ENCODE measurements at regions not wholly inside any gene's neighbourhood (a gene's known extent, or its start where the extent isn't known, plus 50 kb on each side); places are given as distances from the start of the nearest gene placed in this dataset.

DNA sequence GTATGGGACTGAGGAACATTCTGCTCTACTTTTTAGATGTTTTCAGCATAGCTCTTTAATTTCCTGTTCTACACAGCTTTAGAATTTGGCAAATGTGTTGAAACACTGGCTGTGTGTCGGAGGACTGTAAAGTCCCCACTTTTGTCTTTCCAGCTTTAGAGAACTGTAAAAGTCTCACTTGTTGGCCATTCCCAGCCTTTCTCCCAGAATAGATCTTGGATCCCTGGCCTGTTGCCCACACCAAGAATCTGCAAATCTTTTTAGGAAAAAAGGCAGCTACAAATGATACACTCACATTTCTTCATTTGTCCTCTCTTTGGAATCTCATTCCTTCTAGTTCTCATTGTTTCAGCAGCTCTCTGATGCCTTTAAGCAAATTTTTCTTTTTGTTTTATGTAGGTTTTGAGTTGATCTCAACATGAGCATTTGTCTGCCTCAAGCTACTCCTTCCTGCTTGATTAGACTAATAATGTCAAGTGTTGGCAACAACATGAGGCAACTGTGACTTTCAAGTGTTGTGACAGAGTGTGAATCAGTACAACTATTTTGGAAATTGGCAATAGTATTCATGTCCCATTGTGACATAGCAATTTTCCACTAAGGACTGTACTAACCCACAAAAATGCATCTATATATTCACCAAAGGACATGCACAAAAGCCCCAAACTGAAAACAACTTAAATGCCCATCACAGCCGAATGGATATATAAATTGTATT lies 610.8 kb downstream of the EPHA4 start:
- no peak for DNase-seq

DNA sequence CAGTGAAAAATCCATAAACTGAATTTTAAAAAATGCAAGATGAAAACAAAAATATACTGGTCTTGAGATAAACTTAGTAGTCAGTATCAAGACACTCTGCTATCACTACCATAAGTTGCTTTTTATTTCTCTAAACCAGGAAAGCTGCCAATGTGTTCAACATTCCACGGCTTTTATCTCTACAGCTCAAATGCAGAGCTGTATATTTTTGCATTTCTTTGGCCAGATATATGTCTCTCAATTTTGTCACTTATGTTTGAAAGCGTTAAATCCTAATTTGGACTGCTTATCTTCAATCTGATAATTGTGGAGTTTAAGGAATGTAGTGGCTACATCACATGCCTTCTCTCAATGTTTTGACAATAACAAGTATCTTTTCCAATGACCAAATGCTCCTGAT lies 609.5 kb downstream of the EPHA4 start:
- no peak for DNase-seq

DNA sequence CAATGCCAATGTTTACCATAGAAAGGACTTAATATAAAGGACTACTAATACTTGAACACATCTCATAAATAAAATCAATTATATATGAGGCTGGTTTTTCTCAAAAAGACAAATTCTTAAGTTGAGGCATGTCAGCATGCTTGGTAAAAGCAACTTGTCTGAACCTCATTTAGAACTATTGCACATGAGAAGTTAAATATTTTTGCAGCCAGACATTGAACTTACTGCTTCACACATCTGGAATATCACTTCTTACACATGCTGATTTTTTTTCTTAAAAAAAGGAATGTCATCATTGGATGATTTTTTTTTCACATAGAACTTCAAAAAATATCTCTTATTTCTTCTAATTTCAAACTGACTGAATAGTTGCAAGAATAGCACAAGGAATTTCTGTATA lies 609.0 kb downstream of the EPHA4 start:
- no peak for DNase-seq

DNA sequence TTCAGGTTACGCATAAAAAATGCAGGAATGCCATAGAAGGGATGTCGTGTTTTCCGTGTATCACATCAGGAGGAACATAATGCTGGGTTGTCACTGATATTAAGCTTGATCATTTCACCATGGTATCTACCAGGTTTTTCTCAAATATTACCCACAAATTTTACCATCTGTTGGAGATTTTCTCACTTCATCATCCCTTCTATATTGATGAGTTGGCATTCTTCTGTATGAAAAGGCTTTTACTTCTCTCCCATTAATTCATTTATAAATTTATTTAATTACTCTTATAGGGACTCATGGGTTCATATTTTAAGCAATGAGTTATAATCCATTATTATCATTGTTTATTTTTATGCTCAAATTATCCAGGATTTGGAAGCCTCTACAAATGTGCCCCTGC lies 608.2 kb downstream of the EPHA4 start:
- no peak for DNase-seq

DNA sequence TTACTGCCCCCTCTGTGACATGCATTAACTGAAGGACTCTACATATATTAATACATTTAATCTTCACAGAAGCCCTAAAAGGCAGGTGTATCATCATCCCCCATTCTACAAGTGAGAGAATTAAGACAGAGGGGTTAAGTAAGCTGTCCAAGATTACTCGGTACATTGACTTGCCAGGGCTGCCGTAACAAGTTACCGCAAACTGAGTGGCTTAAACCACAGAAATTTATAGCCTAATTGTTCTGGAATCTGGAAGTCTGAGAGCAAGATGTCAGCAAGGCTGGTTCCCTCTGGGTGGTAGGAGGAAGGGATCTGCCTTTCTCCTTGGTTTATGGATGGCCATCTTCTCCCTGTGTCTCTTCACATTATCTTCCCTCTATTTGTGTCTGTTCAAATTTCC lies 605.5 kb downstream of the EPHA4 start:
- DNase-seq = no peak

DNA sequence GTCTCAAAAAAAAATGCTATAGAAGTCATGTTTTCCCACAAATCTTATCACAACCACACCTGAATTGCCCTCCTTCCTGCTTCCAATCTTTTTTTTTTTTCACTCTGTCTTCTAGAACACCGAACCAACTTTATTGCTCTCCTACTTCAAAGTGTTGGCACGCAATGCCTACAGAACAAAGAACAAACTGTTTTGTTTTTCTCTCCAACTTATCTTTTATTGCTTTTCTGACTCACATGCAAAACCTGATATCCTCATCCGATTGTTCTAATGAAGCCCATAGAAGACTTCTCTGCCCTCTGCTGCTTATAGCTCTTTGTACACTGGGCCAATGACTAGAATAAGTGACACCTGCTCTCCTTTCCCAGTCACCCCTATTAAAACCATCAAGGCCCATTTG lies 602.8 kb downstream of the EPHA4 start:
- no peak for DNase-seq

DNA sequence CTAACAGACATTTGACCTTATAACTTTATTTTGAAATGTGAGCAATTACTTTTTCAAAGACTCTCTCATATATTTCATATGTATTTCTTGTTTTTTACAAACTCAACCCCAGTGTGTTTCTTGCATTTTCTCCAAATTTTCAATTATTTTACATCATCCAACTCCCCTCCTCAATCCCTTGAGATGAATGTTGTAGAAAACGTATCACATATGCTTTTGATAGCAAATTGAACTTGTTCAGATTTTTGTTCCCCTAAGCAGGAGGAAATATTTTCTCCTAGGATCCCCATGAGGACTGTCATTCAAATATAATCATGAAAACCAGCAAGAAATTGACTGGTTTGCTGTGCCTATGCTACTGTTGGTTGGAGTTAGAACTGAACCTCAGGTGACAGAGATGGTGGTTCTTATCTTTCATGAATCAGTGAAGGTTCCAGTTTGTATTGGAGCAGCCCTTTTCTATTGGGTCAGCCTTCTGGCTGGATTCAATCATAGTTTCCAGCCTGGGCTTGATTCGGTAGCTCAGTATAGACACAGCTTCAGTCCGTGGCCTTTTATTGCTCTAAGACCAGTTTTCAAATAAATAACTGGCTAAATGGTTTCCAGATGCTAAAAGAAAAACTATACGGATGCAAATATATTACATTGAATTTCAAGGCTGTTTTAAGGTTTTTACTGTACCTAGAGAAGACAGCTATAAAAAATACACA lies 591.0 kb downstream of the EPHA4 start:
- DNase-seq = no peak

DNA sequence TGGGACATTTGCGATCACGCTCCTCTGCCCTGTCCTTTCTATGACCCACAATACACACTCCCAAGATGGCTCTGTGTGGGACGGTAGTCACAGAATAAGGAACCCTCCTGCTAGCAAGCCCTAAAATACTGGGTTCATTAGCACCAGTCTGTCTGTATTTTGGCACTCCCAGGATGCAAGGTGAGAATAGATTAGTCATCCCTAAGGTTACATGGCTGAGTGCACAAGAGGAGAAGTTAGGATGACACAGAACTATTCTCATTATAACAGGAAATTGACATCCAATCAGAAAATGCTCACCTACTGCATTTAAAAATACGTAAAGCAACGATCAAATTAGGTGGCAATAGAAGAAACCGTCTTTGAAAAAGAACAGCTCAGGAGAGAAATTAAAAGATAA lies 590.2 kb downstream of the EPHA4 start:
- DNase-seq = no peak

DNA sequence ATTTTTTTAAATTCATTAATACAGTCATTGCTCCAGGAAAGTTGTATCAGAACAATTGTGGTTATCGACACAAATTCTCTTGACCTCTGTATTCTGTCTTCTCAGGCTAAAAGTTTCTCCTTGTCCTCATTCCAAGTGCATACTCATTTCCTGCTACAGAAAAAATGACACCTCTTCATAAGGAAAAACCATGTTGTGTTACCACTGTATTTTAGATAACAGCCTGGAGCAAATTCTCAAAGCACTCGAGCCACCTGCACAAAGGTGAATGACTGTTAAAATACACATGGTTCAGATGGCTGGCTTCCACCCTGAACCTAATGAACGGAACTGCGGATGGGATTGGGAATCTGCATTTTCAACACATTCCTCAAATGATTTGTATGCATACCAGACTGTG lies 586.5 kb downstream of the EPHA4 start:
- DNase-seq = no peak

DNA sequence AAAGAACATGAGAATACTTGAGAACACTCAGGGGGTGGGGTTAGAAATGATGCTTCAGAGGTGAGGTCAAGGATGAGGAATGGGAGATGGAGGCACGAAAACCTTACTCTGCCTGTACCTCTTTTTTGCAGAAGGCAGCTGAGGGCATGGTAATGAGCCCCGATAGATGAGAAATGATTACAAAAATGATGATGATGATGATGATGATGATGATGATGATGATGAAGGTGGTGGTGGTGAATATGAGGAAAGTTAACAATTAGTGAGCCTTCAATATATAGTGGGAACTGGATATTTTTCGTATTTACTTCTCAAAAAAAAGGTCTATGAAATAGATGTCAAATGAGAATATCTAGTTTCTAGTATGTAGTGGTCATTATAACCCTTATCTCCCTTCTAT lies 584.3 kb downstream of the EPHA4 start:
- no peak for DNase-seq

DNA sequence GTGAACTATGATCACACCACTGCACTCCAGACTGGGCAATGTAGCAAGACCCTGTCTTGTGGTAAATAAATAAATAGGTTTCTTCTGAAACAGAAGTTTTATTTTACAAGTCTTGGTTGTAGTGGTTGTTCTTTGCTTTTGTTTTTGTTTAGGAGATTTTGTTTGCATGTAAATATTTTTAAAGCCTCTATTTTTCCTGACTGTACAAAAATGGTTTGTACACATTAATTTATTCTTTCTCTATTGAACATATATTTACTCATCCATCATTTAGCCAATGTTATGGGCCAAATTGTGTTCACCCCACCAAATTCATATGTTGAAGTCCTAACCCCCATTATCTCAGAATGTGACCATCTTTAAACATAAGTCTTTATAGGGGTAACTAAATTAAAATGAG lies 580.1 kb downstream of the EPHA4 start:
- no peak for DNase-seq

DNA sequence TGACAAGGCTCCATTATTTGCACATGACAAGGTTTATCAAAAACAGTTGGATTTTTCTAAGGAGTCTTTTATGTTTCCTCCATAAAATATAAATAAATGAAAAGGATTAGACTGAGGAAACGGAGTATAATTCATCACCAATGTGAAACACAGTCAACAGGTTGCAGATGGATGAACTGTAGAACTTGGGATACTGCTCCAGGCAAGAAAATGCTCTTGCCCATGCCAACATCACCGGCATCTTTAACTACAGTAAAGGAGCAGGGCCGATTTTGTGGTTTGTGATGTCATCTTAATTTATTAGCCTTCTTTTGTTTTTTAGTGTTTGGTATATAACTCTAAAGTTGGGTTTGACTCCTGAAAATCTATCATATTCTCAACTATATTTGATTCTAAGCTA lies 577.3 kb downstream of the EPHA4 start:
- DNase-seq = no peak

DNA sequence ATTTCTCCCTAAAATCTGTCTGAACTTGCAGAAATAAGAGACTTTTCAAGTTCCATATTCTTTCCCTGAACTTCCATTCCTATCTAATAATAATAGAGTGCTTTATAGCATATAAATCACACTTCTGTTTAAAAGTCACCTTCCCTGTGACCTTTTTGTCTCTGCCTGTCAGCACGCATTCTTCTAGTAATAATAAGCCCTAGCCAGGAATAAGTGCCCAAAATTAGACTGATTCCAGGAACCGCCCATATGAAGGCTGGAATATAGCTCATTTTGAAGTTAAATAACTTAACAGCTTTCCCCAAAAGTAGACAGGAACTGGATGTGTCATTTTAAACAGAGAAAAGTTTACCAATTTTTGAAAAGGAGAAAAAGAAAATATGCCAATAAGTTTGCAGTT lies 576.5 kb downstream of the EPHA4 start:
- DNase-seq = no peak

DNA sequence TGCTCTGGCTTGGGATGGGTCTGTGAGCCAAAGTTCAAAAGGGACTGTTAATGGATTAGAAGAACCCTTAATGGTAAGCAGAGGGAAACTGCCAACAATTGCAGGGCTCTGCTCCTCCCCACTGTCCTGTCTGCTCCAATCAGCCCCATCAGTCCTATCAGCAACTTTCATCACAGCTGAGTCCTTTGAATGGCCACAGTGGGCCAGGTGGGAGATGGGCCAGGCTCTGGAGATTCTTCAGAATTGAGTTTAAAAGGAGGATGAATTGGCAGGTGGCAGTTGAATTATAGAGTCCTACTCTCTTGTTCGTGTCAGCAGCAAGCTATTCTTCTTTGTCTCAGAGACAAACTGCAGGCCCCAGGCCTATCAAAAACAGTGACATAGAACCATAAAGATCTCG lies 573.9 kb downstream of the EPHA4 start:
- no peak for DNase-seq

DNA sequence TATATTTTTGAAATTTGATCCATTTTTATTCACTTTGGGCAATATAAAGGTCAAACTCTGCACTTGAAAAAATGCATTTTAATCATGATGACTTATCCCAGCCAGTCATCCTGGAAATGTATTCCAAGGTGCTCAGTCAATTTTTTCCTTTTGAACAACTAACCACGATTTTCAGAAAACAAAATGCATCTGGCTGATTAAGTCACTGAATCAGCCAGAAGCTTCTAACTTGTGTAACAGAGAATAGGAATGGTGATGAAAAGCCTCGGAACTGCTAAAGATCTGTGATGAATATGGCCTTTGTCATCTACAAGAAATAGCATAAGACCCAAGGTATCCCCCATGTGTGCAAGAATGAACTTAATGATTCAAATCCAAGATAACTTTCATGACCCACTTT lies 572.7 kb downstream of the EPHA4 start:
- no peak for DNase-seq

DNA sequence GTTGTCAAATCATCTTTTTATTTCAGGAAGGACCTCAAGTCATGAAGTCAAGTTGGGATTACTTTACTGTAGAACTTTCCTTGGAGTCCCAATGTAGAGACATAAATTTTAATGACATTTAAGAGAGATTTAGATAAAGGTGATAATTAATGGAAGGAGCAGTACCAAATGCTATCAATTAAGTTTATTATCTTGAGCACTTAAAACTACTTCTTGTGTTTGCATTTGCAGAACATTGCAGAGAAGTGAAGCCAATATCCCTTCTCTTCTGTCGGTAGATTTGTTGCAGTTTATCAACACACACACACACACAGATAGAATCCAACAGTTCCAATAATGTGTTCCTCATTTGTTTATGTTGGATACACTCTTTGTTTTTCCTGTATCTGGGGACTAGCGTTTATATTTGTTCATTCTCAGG lies 570.7 kb downstream of the EPHA4 start:
- DNase-seq = no peak

DNA sequence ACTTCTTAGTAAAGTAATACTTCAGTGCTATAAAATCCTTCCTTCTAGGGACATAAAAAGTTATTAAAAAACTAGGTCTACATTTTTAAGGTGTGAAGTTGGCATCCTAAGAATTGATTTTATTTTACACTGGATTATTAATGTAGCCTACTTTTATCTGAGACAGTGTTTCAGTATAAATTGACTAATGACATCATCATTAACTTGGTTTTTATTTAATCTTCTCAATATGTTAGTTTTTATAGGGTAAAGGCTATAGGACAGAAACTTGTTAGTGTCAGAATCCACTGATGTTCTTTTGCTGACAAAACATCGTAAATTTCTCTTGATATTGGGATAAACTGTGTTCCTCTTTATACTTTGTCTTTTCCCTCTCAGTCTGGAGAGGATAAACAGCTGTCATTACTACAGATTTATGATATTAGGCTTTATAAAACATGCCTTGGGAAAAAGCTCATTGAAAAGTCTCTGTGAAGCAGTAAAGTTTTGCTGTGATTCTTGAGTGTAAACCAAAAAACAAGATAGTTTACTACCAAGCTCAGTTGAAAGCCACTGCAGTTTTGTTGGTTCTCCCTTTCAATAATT lies 569.9 kb downstream of the EPHA4 start:
- no peak for DNase-seq

DNA sequence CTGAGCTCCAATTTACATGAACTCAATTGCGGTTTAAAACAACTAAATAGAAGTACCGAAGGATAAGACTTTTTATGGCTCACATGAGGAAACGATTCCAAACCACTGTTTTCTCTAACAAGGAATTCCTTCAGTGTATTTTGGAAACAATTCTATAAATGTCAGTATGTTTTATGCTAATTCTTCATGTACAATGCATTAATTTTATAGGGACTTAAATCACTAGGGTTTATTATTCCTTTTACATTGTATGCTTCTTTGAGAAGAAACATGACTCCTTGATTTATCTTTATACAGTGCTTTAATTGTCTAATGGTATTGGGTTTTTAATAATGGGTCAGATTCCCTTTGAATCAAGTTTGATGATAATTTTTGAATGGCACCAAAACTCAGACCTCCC lies 566.8 kb downstream of the EPHA4 start:
- no peak for DNase-seq

DNA sequence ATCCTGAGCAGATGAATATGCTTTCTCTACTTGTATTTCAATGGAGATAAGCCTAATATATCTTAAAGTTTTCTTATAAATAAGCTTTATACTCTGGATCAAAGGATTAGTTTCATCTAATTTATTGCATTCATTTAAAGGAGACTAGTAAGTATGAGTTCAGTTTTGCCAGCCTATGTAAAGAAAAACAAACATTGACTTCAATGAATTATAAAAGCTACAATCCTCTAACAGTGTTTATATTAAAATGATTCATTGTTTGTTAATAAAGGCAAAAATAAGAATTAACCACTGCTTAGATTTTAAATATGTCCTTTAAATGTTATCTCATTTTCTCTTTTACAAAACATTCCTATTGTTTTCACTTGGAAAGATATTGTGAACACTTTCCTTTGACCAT lies 566.0 kb downstream of the EPHA4 start:
- DNase-seq = no peak

DNA sequence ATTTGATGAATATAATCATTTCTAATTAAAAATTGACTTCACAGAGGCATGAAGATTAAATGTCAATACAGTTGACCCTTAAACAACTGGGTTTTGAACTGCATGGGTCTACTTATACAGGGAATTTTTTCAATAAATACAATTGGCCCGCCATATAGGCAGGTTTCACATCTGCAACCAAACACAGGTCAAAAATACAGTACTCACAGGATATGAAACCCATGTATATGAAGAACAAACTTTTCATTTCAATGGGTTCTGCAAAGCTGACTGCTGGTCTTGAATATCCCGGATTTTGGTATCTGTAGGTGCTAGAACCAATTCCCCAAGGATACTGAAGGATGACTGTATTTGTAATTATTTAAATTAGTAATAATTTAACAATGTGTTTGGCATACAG lies 555.6 kb downstream of the EPHA4 start:
- no peak for DNase-seq

DNA sequence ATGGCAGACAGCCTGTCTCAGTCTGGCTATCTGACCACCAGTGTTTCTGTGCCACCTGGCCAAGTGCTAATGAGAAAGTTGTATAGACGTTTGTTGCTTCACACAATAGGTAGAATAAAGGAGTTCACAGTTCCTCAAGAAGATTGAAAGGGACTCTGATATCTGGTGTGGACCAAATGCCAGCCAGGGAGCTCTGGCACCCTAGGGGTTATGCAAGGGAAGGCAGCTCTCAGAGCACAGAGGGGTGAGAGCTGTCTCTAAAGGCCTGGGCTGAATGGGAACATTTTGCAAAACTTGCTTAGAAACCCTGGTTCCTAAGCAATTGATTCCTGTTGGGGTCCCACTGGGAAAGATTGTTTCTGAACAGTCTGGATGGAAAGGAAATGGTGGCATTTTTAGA lies 553.8 kb downstream of the EPHA4 start:
- no peak for DNase-seq

DNA sequence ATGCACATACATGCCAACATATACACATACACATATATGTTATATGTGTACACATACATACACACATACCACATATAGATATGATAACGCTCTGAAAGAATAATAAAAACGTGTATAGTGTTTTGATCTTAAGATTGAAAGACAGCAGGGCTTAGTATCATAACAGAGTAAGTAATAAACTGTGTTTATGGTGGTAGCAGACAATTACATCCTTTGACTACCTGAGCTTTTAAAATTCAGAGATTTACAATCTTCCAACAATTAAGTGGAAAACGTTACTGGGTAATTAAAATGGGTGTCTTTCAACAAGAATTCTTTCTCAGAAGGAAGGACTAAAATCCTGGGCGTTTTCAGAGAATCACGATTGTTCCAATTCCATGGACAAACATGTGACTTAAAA lies 552.4 kb downstream of the EPHA4 start:
- DNase-seq = no peak

DNA sequence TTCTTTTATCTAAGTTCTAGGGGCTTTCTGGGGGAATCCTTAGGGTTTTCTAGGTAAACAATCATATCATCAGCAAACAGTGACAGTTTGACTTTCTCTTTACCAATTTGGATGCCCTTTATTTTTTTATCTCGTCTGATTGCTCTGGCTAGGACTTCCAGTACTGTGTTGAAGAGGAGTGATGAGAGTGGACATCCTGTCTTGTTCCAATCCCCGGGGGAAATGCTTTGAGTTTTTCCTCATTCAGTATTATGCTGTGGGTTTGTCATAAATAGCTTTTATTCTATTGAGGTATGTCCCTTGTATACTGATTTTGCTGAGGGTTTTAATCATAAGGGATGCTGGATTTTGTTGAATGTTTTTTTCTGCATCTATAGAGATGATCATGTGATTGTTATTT lies 549.5 kb downstream of the EPHA4 start:
- DNase-seq = no peak

DNA sequence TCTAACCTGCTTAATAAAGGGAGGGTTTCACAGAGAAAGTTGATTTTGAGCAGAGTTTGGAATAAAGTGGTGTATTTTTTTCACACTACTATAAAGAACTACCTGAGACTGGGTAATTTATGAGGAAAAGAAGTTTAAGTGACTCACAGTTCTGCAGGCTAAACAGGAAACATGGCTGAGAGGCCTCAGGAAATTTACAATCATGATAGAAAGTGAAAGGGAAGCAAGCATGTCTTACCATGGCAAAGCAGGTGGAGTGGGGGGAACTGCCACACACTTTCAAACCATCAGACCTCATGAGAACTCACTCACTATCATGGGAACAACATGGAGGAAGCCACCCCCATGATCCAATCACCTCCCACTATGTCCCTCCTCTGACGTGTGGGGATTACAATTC lies 546.7 kb downstream of the EPHA4 start:
- DNase-seq = no peak

Data from NCI-H510A (cell line).